Caco-2 (cell line): ENCODE measurements at regions not wholly inside any gene's neighbourhood (a gene's known extent, or its start where the extent isn't known, plus 50 kb on each side); places are given as distances from the start of the nearest gene placed in this dataset.

Experiments used
- BruUV-seq: library from RNA; stranded (reverse); fragments of 400-500 nt; replicated peaks from 2 replicates; lab custom pipeline; 2021; lab: Mats Ljungman, UMichigan
- CTCF ChIA-PET: fragments of 300-600 bp; sonication (Branson Sonifier 250); formaldehyde crosslinking; loops from one replicate; lab custom pipeline; 2022; ENCODE audit warnings: antibody characterized with exemption; lab: Charles Lee
- POLR2A ChIA-PET: fragments of 300-600 bp; sonication (Branson Sonifier 250); formaldehyde crosslinking; loops from one replicate; lab custom pipeline; 2022; ENCODE audit warnings: antibody characterized with exemption; lab: Charles Lee
- DNase-seq, 2 experiments: peaks; one replicate each; pipeline versions ENCODE4 v3.0.0 to v3.0.0-alpha.2; 2020 to 2022
- H3K27me3 ChIP-seq: replicated peaks from 2 replicates; pipeline ENCODE4 v1.6.0; 2011; ENCODE audit warnings: low read length; ENCODE audit not compliant: control insufficient read depth, insufficient read depth
- H3K36me3 ChIP-seq: 2 replicates; pipeline ENCODE4 v1.5.1; 2011; ENCODE audit warnings: low read length; ENCODE audit not compliant: control insufficient read depth, insufficient read depth
- H3K4me1 ChIP-seq: fragments of 250-450 bp; sonication (Bioruptor Pico); 2 replicates; pipeline ENCODE4 v1.5.1; 2020; ENCODE audit warnings: mild to moderate bottlenecking
- H3K4me3 ChIP-seq: 2 replicates; pipeline ENCODE4 v1.5.1; 2011; ENCODE audit warnings: low read depth, mild to moderate bottlenecking, control low read depth, low read length
- H3K9me3 ChIP-seq: fragments of 250-450 bp; sonication (Bioruptor Pico); 2 replicates; pipeline ENCODE4 v1.5.1; 2020; ENCODE audit warnings: mild to moderate bottlenecking, moderate library complexity
- H3K27ac Mint-ChIP-seq: one replicate; pipeline ENCODE4 v1.8.0; 2022; ENCODE audit warnings: mixed read lengths; ENCODE audit not compliant: unreplicated experiment
- H3K27me3 Mint-ChIP-seq: one replicate; pipeline ENCODE4 v1.8.0; 2022; ENCODE audit warnings: mixed read lengths; ENCODE audit not compliant: insufficient read depth, unreplicated experiment
- H3K36me3 Mint-ChIP-seq: one replicate; pipeline ENCODE4 v1.8.0; 2022; ENCODE audit warnings: mild to moderate bottlenecking, mixed read lengths; ENCODE audit not compliant: insufficient read depth, unreplicated experiment
- H3K4me1 Mint-ChIP-seq: one replicate; pipeline ENCODE4 v1.8.0; 2022; ENCODE audit warnings: low read depth, mixed read lengths; ENCODE audit not compliant: unreplicated experiment
- H3K4me3 Mint-ChIP-seq: one replicate; pipeline ENCODE4 v1.8.0; 2022; ENCODE audit warnings: mild to moderate bottlenecking, moderate library complexity, mixed read lengths; ENCODE audit not compliant: unreplicated experiment
- H3K9me3 Mint-ChIP-seq: one replicate; pipeline ENCODE4 v1.8.0; 2022; ENCODE audit warnings: mixed read lengths; ENCODE audit not compliant: unreplicated experiment
- CTCF ChIP-seq, 2 experiments: fragments of 200-600 bp in 1 of 2; IDR thresholded peaks; 1 replicate in 1 of 2; 2 replicates in 1 of 2; pipeline versions ENCODE4 v1.5.1 to v1.8.0; 2011 to 2022; ENCODE audit warnings: antibody characterized with exemption in 1 of 2, control low read depth in 1 of 2, inconsistent platforms in 1 of 2, low read depth in 1 of 2, low read length in 1 of 2, mild to moderate bottlenecking in 1 of 2, moderate library complexity in 1 of 2; ENCODE audit not compliant: insufficient read depth in 1 of 2, severe bottlenecking in 1 of 2, unreplicated experiment in 1 of 2
- intact Hi-C: fragments of 100-400 bp; cut with micrococcal nuclease; formaldehyde crosslinking; loops from one replicate; pipeline ENCODE4 v1.10.0; 2022; ENCODE audit not compliant: unreplicated experiment

GRCh38 chr7:69203871-69204270, 394.4 kb upstream of the AUTS2 start:
- intact Hi-C loops: no loop called here
- Histone ChIP-seq H3K27me3 (no peaks in the 10 kb centered on the region), H3K4me1 (no peaks in the 10 kb centered on the region), H3K36me3 (no peaks in the 10 kb centered on the region), H3K9me3 (peaks cover 3% of the 10 kb centered on the region; the same call in 1 of the 2 replicates), H3K4me3 (no peak overlapping the region)
- DNase-seq: no peak
- TF ChIP-seq CTCF (IDR thresholded peaks at IDR 0.05; ENCODE audit: insufficient read depth in 1 of 2, low read depth in 1 of 2, low read length in 1 of 2, severe bottlenecking in 1 of 2, unreplicated experiment in 1 of 2): no peak
- ChIA-PET POLR2A (no interaction called here), CTCF (no interaction called here)
- H3K27ac Mint-ChIP-seq: no peak overlapping the region
- H3K9me3 Mint-ChIP-seq: peaks cover 24% of the 10 kb centered on the region
- BruUV-seq: no TSS peak
- H3K4me3 Mint-ChIP-seq: no peak overlapping the region
- H3K4me1 Mint-ChIP-seq: no peaks in the 10 kb centered on the region
- no peaks in the 10 kb centered on the region for H3K36me3 Mint-ChIP-seq
- no peaks in the 10 kb centered on the region for H3K27me3 Mint-ChIP-seq

GRCh38 chr7:69204943-69205342, 393.3 kb upstream of the AUTS2 start:
- H3K27me3 Mint-ChIP-seq: no peaks in the 10 kb centered on the region
- no peaks in the 10 kb centered on the region for H3K4me1 Mint-ChIP-seq
- DNase-seq: no peak
- H3K36me3 Mint-ChIP-seq: no peaks in the 10 kb centered on the region
- CTCF ChIA-PET: no interaction called here
- H3K4me1 ChIP-seq: no peaks in the 10 kb centered on the region
- no peaks in the 10 kb centered on the region for H3K9me3 ChIP-seq
- no peak for TF ChIP-seq CTCF (IDR thresholded peaks at IDR 0.05; ENCODE audit: insufficient read depth in 1 of 2, low read depth in 1 of 2, low read length in 1 of 2, severe bottlenecking in 1 of 2, unreplicated experiment in 1 of 2)
- POLR2A ChIA-PET: no interaction called here
- no TSS peak for BruUV-seq
- H3K4me3 Mint-ChIP-seq: no peak overlapping the region
- peaks cover 14% of the 10 kb centered on the region for H3K9me3 Mint-ChIP-seq
- no peaks in the 10 kb centered on the region for H3K27me3 ChIP-seq
- intact Hi-C loops: no loop called here
- H3K27ac Mint-ChIP-seq: no peak overlapping the region
- no peaks in the 10 kb centered on the region for H3K36me3 ChIP-seq
- no peak overlapping the region for H3K4me3 ChIP-seq

- H3K4me1 Mint-ChIP-seq: no peaks in the 10 kb centered on the region
- no peaks in the 10 kb centered on the region for H3K27me3 Mint-ChIP-seq
- Histone ChIP-seq H3K9me3 (no peaks in the 10 kb centered on the region), H3K27me3 (no peaks in the 10 kb centered on the region), H3K4me3 (no peak overlapping the region), H3K4me1 (no peaks in the 10 kb centered on the region), H3K36me3 (no peaks in the 10 kb centered on the region)
- no peak overlapping the region for H3K4me3 Mint-ChIP-seq
- H3K36me3 Mint-ChIP-seq: no peaks in the 10 kb centered on the region
- DNase-seq: no peak
- H3K27ac Mint-ChIP-seq: no peak overlapping the region
- no peak for TF ChIP-seq CTCF (IDR thresholded peaks at IDR 0.05; ENCODE audit: insufficient read depth in 1 of 2, low read depth in 1 of 2, low read length in 1 of 2, severe bottlenecking in 1 of 2, unreplicated experiment in 1 of 2)
- intact Hi-C loops: no loop called here
- peaks cover 10% of the 10 kb centered on the region for H3K9me3 Mint-ChIP-seq
- ChIA-PET CTCF (no interaction called here), POLR2A (no interaction called here)
- no TSS peak for BruUV-seq
Observed at GRCh38 chr7:69205581-69205980, 392.7 kb upstream of the AUTS2 start.
